H1 (cell line): ENCODE measurements at regions not wholly inside any gene's neighbourhood (a gene's known extent, or its start where the extent isn't known, plus 50 kb on each side); places are given as distances from the start of the nearest gene placed in this dataset.

ENCODE experiments used
- BCL11A ChIP-seq, 2 experiments: IDR thresholded peaks; one replicate each; pipeline ENCODE4 v1.6.1; 2011; ENCODE audit warnings: low read depth in 2 of 2, low read length in 2 of 2, mild to moderate bottlenecking in 2 of 2
- BRCA1 ChIP-seq: IDR thresholded peaks from 2 replicates; pipeline ENCODE4 v1.6.1; 2012; ENCODE audit warnings: low read depth, low read length, improper control_type of control experiment
- CTCF ChIP-seq, 3 experiments: IDR thresholded peaks; 1 replicate in 2 of 3; 2 replicates in 1 of 3; pipeline versions ENCODE4 v1.5.1 to v1.6.1; 2011; ENCODE audit warnings: low read length in 3 of 3, mild to moderate bottlenecking in 3 of 3, inconsistent platforms in 2 of 3, low read depth in 1 of 3, moderate library complexity in 1 of 3; ENCODE audit not compliant: insufficient read depth in 1 of 3; ENCODE audit errors: control extremely low read depth in 1 of 3
- KDM5A ChIP-seq: fragments of 200-600 bp; IDR thresholded peaks from 2 replicates; pipeline ENCODE4 v1.7.1; 2012; ENCODE audit warnings: mild to moderate bottlenecking, low read length, inconsistent platforms, mixed read lengths
- MAFK ChIP-seq: IDR thresholded peaks from 2 replicates; pipeline ENCODE4 v1.6.1; 2012; ENCODE audit warnings: low read depth, mild to moderate bottlenecking, improper control_type of control experiment, low read length
- NRF1 ChIP-seq: IDR thresholded peaks from 2 replicates; pipeline ENCODE4 v1.6.1; 2011; ENCODE audit warnings: mild to moderate bottlenecking, low read depth, low read length, improper control_type of control experiment
- RFX5 ChIP-seq: IDR thresholded peaks from 2 replicates; pipeline ENCODE4 v1.6.1; 2011; ENCODE audit warnings: low read depth, low read length, improper control_type of control experiment, borderline replicate concordance
- RNF2 ChIP-seq: fragments of 200-900, 300-1000 bp; sonication (generic); IDR thresholded peaks from 2 replicates; pipeline ENCODE4 v1.7.1; 2016; ENCODE audit warnings: borderline replicate concordance, low read depth, mild to moderate bottlenecking, antibody characterized with exemption, low read length; ENCODE audit not compliant: poor library complexity, severe bottlenecking; ENCODE audit errors: missing control alignments
- USF2 ChIP-seq: IDR thresholded peaks from 2 replicates; pipeline ENCODE4 v1.6.1; 2011; ENCODE audit warnings: low read length, improper control_type of control experiment

GRCh38 chr2:212683346-212684097 is 144.9 kb upstream of the ERBB4 start (continued):
- TF ChIP-seq USF2 (no peak), NRF1 (no peak), MAFK (no peak), BRCA1 (no peak), KDM5A (no peak), RFX5 (no peak), CTCF (IDR thresholded peaks at IDR 0.05; ENCODE audit: control extremely low read depth in 1 of 3, insufficient read depth in 1 of 3, low read depth in 1 of 3, low read length in 3 of 3) (no peak), RNF2 (no peak), BCL11A (IDR thresholded peaks at IDR 0.05; ENCODE audit: low read depth in 2 of 2, low read length in 2 of 2) (no peak)
